Ishikawa (cell line): ENCODE measurements at regions not wholly inside any gene's neighbourhood (a gene's known extent, or its start where the extent isn't known, plus 50 kb on each side); places are given as distances from the start of the nearest gene placed in this dataset.

Source experiments
- CEBPB ChIP-seq: IDR thresholded peaks from 2 replicates; pipeline ENCODE4 v1.6.1; 2012
- CREB1 ChIP-seq: IDR thresholded peaks from 2 replicates; pipeline ENCODE4 v1.6.1; 2012; ENCODE audit warnings: low read depth
- EGR1 ChIP-seq: IDR thresholded peaks from 2 replicates; pipeline ENCODE4 v1.6.1; 2012
- EP300 ChIP-seq: IDR thresholded peaks from 2 replicates; pipeline ENCODE4 v1.6.1; 2012; ENCODE audit warnings: borderline replicate concordance
- FOXM1 ChIP-seq: IDR thresholded peaks from 2 replicates; pipeline ENCODE4 v1.6.1; 2012; ENCODE audit warnings: low read depth, borderline replicate concordance
- RAD21 ChIP-seq: IDR thresholded peaks from 2 replicates; pipeline ENCODE4 v1.6.1; 2012; ENCODE audit warnings: low read depth
- TAF1 ChIP-seq: IDR thresholded peaks from 2 replicates; pipeline ENCODE4 v1.6.1; 2012; ENCODE audit warnings: low read depth, mild to moderate bottlenecking
- TCF12 ChIP-seq: IDR thresholded peaks from 2 replicates; pipeline ENCODE4 v1.6.1; 2012; ENCODE audit warnings: low read depth
- TEAD4 ChIP-seq: IDR thresholded peaks from 2 replicates; pipeline ENCODE4 v1.6.1; 2012
- YY1 ChIP-seq: IDR thresholded peaks from 2 replicates; pipeline ENCODE4 v1.6.1; 2012; ENCODE audit warnings: low read depth
- ZBTB7A ChIP-seq: IDR thresholded peaks from 2 replicates; pipeline ENCODE4 v1.6.1; 2012; ENCODE audit warnings: low read depth
- TF ChIP-seq, protein P1 (sequence below): IDR thresholded peaks from 2 replicates; pipeline ENCODE4 v1.6.1; 2012
- TF ChIP-seq, protein P2 (sequence below): IDR thresholded peaks from 2 replicates; pipeline ENCODE4 v1.6.1; 2012
- TF ChIP-seq, protein P3 (sequence below): IDR thresholded peaks from 2 replicates; pipeline ENCODE4 v1.6.1; 2012; ENCODE audit warnings: low read depth, mild to moderate bottlenecking

DNA sequence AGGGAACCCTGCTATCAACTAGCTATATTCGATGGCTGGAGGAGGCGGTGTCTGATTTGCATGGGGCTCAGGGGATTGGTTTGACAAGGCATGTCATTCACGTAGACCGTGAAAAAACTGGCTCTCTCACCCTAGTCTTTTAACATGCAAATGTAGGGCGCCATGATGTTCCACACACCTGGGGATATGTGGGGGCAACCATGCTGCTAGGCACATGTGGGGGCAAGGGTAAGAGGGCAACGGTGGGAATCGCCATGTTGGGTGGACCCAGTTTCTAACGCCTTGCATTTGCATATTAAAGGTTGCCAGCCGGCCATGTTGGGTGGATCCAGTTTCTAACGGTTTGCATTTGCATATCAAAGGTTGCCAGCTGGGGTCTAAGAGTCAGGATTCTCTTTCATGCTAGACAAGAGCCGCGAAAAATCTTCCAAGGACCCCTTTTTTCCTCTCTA, 419.2 kb upstream of the NFE2L3 start:
- TF ChIP-seq EP300 (no peak), CEBPB (no peak), TAF1 (no peak), TEAD4 (no peak), YY1 (no peak), EGR1 (no peak), RAD21 (no peak), ZBTB7A (no peak), CREB1 (no peak), FOXM1 (no peak), TCF12 (no peak)
- TF ChIP-seq, protein P1, sequence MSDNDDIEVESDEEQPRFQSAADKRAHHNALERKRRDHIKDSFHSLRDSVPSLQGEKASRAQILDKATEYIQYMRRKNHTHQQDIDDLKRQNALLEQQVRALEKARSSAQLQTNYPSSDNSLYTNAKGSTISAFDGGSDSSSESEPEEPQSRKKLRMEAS, result no peak
- TF ChIP-seq, protein P2, sequence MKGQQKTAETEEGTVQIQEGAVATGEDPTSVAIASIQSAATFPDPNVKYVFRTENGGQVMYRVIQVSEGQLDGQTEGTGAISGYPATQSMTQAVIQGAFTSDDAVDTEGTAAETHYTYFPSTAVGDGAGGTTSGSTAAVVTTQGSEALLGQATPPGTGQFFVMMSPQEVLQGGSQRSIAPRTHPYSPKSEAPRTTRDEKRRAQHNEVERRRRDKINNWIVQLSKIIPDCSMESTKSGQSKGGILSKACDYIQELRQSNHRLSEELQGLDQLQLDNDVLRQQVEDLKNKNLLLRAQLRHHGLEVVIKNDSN, result no peak
- TF ChIP-seq, protein P3, sequence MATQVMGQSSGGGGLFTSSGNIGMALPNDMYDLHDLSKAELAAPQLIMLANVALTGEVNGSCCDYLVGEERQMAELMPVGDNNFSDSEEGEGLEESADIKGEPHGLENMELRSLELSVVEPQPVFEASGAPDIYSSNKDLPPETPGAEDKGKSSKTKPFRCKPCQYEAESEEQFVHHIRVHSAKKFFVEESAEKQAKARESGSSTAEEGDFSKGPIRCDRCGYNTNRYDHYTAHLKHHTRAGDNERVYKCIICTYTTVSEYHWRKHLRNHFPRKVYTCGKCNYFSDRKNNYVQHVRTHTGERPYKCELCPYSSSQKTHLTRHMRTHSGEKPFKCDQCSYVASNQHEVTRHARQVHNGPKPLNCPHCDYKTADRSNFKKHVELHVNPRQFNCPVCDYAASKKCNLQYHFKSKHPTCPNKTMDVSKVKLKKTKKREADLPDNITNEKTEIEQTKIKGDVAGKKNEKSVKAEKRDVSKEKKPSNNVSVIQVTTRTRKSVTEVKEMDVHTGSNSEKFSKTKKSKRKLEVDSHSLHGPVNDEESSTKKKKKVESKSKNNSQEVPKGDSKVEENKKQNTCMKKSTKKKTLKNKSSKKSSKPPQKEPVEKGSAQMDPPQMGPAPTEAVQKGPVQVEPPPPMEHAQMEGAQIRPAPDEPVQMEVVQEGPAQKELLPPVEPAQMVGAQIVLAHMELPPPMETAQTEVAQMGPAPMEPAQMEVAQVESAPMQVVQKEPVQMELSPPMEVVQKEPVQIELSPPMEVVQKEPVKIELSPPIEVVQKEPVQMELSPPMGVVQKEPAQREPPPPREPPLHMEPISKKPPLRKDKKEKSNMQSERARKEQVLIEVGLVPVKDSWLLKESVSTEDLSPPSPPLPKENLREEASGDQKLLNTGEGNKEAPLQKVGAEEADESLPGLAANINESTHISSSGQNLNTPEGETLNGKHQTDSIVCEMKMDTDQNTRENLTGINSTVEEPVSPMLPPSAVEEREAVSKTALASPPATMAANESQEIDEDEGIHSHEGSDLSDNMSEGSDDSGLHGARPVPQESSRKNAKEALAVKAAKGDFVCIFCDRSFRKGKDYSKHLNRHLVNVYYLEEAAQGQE, result no peak
